AG04450 (cell line): ENCODE measurements at regions not wholly inside any gene's neighbourhood (a gene's known extent, or its start where the extent isn't known, plus 50 kb on each side); places are given as distances from the start of the nearest gene placed in this dataset.

ENCODE experiments used
- CTCF ChIA-PET: fragments of 300-600, 350-600 bp; formaldehyde crosslinking; extraction: SDS; loops from one replicate; lab custom pipeline; 2022; ENCODE audit warnings: antibody characterized with exemption, inconsistent platforms; lab: Charles Lee
- POLR2A ChIA-PET: fragments of 350-600 bp; formaldehyde crosslinking; extraction: SDS; loops from one replicate; lab custom pipeline; 2021; ENCODE audit warnings: antibody characterized with exemption, inconsistent platforms; lab: Yijun Ruan, JAX
- DNase-seq: peaks from one replicate; pipeline ENCODE4 v3.0.0-alpha.2; 2011; ENCODE audit warnings: low read depth, low spot score
- H3K27ac ChIP-seq: one replicate; pipeline ENCODE4 v1.5.1; 2012; ENCODE audit warnings: low read depth, low read length, control low read depth
- H3K27me3 ChIP-seq: one replicate; pipeline ENCODE4 v1.6.0; 2012; ENCODE audit warnings: low read length; ENCODE audit not compliant: control insufficient read depth, insufficient read depth
- H3K4me3 ChIP-seq: 2 replicates; pipeline ENCODE4 v1.5.1; 2011; ENCODE audit warnings: mild to moderate bottlenecking, low read depth, low read length, control low read depth
- H3K9me3 ChIP-seq: 2 replicates; pipeline ENCODE4 v1.5.1; 2012; ENCODE audit warnings: low read length; ENCODE audit not compliant: control insufficient read depth, insufficient read depth
- TF ChIP-seq, protein P1 (sequence below): IDR thresholded peaks from 2 replicates; pipeline ENCODE4 v1.5.1; 2011; ENCODE audit warnings: low read depth, low read length, control low read depth, inconsistent platforms

DNA sequence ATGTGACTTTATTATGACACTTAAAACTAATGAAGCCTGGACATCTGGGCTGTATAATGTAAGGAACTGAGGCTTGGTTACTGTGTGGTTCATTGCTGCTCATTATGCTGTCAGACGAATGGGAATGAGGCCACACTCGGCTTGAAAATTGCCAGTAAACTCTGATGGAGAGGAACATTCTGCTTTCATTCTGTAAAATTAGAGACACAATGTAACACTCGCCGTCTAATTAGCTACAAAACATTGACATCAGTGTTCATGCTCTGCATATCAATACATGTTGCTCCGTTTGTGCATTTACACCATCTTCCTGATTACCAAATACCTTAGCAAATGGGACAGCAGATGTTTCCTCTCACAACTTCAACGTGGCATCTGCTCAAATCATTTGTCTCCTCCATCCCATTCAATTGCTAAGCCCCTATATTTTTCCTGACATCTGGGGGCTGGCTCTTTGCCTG lies 133.0 kb downstream of the SLC28A3 start:
- Histone ChIP-seq H3K27me3 (no peaks in the 10 kb centered on the region), H3K9me3 (no peaks in the 10 kb centered on the region), H3K27ac (no peak overlapping the region), H3K4me3 (no peak overlapping the region)
- DNase-seq: no peak
- POLR2A ChIA-PET: interaction anchor here (0.7 kb wide), 1 partner anchor 227 kb away, joined by 3 read pairs; the partner anchor contains the start of genes HNRNPK and RMI1
- CTCF ChIA-PET: interaction anchor here (0.5 to 1.6 kb wide), 4 partner anchors 35 to 255 kb away, joined by 3 to 5 read pairs (median 4); no protein-coding TSS in a partner anchor
- TF ChIP-seq, protein P1, sequence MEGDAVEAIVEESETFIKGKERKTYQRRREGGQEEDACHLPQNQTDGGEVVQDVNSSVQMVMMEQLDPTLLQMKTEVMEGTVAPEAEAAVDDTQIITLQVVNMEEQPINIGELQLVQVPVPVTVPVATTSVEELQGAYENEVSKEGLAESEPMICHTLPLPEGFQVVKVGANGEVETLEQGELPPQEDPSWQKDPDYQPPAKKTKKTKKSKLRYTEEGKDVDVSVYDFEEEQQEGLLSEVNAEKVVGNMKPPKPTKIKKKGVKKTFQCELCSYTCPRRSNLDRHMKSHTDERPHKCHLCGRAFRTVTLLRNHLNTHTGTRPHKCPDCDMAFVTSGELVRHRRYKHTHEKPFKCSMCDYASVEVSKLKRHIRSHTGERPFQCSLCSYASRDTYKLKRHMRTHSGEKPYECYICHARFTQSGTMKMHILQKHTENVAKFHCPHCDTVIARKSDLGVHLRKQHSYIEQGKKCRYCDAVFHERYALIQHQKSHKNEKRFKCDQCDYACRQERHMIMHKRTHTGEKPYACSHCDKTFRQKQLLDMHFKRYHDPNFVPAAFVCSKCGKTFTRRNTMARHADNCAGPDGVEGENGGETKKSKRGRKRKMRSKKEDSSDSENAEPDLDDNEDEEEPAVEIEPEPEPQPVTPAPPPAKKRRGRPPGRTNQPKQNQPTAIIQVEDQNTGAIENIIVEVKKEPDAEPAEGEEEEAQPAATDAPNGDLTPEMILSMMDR: no peak

GRCh38 chr9:84212246-84212645 lies 128.3 kb downstream of the SLC28A3 start:
- CTCF ChIA-PET: interaction anchor here (1.1 to 1.2 kb wide), 2 partner anchors 40 to 48 kb away, joined by 3 read pairs; no protein-coding TSS in a partner anchor
- TF ChIP-seq, protein P1: no peak
- DNase-seq: no peak
- H3K27me3 ChIP-seq: peaks cover 3% of the 10 kb centered on the region
- no peak overlapping the region for H3K27ac ChIP-seq
- POLR2A ChIA-PET: no interaction called here
- H3K9me3 ChIP-seq: no peaks in the 10 kb centered on the region
- no peak overlapping the region for H3K4me3 ChIP-seq

GRCh38 chr9:84212982-84213381 lies 127.6 kb downstream of the SLC28A3 start:
- ChIA-PET CTCF (no interaction called here), POLR2A (no interaction called here)
- Histone ChIP-seq H3K27me3 (peaks cover 3% of the 10 kb centered on the region), H3K27ac (no peak overlapping the region), H3K9me3 (no peaks in the 10 kb centered on the region), H3K4me3 (no peak overlapping the region)
- TF ChIP-seq, protein P1: no peak
- no peak for DNase-seq

DNA sequence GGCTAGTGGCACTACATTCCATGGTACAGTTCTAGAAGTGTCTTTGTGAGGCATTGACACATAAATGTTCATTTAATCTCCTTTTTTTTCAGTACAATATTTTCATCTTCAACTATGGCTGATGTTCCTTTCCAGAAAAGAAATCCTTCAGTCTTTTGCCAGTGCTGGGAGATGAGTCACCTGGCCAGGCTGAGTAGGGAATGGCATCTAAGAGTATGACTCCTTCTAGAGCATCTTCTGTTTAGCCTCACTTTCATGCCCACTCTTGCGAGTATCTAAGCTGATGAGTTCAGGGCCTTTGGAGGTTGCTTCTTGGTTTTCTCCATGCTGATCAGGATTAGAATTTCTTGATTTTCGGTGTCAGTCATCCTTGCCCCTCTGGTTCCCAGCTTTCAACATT lies 124.4 kb downstream of the SLC28A3 start:
- no peak overlapping the region for H3K4me3 ChIP-seq
- TF ChIP-seq, protein P1: no peak
- ChIA-PET POLR2A (no interaction called here), CTCF (no interaction called here)
- DNase-seq: no peak
- H3K27ac ChIP-seq: no peak overlapping the region
- H3K9me3 ChIP-seq: no peaks in the 10 kb centered on the region
- peaks cover 3% of the 10 kb centered on the region for H3K27me3 ChIP-seq

DNA sequence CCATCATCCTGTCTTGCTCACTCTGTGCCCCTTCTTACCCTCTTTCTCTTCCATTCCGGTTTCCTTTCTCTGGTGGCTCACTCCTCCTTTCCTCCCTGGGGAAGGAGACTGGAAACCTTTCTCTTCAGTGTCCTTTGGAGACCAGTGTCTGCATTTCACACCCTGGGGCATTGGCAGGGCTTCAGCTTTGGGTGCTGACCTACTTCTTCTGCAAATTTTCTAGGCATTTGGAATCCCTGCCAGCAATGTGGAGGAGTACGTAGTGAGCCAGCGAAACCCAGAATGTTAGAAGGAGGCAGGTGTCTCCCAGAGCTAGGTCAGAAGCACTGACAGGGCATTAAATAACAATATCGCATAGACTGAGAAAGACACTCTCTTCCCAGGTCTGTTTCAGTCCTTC lies 122.2 kb downstream of the SLC28A3 start:
- TF ChIP-seq, protein P1: no peak
- ChIA-PET POLR2A (no interaction called here), CTCF (no interaction called here)
- Histone ChIP-seq H3K27me3 (peaks cover 3% of the 10 kb centered on the region), H3K27ac (no peak overlapping the region), H3K4me3 (no peak overlapping the region), H3K9me3 (no peaks in the 10 kb centered on the region)
- DNase-seq: no peak
